Embryonic facial prominence (tissue), 1 donor: ENCODE measurements at regions not wholly inside any gene's neighbourhood (a gene's known extent, or its start where the extent isn't known, plus 50 kb on each side); places are given as distances from the start of the nearest gene placed in this dataset.

ENCODE experiments used
- DNase-seq: peaks from one replicate; pipeline ENCODE4 v3.0.0-alpha.2; 2016; ENCODE audit errors: extremely low spot score

DNA sequence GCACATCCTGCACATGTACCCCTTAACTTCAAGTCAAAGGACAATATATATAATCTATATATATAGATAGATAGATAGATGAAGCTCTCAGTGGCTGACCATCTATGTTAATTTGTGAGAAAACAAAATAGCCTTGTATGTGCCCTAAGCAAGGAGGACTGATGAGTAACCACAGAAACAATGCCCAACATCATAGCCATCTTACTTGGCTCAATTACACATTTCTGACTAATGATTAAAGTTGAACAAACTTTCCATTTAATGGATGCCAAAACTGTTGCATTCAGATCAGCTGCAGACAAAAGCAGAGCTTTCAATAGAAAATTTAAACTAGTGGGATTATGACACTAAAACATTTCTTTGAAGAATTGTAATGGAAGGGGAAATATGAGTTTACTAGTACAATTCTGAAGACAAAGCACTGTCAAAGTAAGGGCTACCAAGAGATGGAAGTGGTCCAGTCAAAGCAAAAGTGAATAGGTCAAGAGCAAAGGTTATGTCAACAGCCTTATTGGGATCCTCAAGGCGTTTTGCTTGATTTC, 1188.2 kb upstream of the RAG2 start:
- no peak for DNase-seq

DNA sequence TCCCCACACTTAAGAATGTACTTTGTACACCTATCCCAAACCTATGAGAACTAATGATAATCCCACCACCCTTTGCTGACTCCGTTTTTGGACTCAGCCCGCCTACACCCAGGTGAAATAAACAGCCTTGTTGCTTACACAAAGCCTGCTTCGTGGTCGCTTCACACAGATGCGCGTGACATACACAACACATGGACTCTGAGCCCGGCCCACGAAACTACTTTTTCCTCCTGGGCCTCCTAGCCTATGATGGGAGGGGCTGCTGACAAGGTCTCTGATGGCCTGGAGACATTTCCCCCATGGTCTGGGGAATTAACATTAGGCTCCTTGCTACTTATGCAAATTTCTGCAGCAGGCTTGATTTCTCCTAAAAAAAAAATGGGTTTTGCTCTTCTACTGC, 1176.4 kb upstream of the RAG2 start:
- no peak for DNase-seq

- no peak for DNase-seq
These were observed 1172.1 kb upstream of the RAG2 start for GRCh38 chr11:37770145-37770544.

GRCh38 chr11:37762079-37762478, 1164.0 kb upstream of the RAG2 start:
- DNase-seq, result no peak

DNA sequence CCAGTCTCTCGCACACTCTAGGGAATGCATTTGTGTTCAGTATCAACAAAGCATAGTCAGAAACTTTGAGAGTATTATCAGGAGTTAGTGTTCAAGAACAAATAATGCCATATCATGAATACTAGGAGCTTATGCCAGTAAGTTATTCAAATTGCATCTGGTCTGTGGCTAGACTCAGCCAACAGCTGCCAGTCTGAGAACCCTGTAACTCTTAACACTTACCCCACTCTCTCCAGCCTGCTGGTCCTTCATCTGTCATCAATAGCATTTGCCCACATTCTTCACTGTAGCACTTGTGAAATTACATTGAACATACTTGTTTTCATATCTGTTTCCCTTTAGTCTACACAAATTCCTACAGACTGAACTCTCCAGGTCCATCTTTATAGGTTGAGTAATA, 1157.5 kb upstream of the RAG2 start:
- DNase-seq, result no peak

- DNase-seq, result no peak
These were observed 1150.6 kb upstream of the RAG2 start for GRCh38 chr11:37748641-37749040.

- DNase-seq, result no peak
These were observed 1149.1 kb upstream of the RAG2 start for GRCh38 chr11:37747121-37747520.

DNA sequence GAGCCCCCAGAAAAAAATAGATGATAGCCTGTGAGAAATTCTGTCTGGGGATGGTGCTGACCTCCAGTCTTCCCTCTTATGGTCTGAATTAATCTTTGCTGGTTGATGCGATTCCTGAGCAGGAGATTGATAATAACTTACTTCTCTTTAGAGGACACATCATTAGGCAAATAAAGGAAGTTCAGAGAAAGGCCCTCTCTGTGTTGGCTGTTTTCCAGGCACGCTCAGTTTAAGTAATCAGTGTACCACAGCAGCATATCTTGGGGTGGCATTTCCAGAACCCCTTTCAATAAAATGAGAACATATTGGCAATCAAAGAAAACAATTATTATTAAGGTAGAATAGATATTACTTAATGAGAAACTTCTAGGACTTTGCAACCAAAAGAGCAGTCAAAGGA, 1129.3 kb upstream of the RAG2 start:
- DNase-seq, result no peak

GRCh38 chr11:37724315-37724714, 1126.3 kb upstream of the RAG2 start:
- no peak for DNase-seq

DNA sequence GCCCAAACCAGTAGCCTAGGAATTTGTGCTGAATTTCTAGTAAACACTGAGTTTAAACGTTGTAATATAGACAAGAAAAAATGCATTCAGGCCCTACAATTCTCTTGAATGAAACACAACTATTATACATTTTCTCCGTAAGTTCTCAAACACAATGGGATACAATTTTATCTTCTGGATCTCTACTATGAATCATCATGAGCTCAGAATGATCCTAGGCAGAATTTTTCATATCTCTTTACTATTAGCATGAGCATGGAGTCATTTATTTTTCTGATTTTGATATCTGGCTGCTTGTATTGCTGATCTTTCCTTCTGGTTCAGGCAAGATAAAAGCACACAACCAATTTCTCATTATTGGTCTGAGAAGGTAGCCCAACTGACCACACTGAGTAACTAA, 1123.4 kb upstream of the RAG2 start:
- no peak for DNase-seq

DNA sequence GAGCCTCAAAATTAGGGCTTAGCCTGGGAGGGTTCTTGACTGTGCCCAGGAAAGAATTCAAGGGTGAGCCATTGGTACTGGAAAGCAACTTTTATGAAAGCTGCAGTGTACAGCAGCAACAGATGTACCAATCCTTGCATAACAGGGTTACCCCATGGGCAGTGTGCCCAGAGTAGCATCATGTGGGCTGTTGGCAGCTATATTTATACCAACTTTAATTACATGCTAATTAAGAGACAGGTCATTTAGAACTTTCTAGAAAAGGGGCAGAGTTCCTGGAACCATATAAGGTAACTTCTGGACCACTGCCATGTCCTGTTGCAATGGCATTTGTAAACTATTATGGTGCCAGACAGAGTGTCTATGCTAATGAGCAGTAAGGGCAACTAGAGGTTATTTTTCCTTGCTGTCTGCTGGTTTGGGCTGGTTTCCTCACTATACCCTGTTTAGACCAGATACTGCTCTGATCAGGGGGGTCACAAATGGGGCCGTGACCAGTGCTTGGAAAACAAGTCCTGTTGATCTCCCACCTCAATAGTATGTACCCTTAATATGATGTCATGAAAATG, 1120.5 kb upstream of the RAG2 start:
- no peak for DNase-seq

- no peak for DNase-seq
These were observed 1114.2 kb upstream of the RAG2 start for GRCh38 chr11:37712251-37712650.

GRCh38 chr11:37710031-37710430, 1112.0 kb upstream of the RAG2 start:
- DNase-seq, result no peak

- no peak for DNase-seq
These were observed 1106.8 kb upstream of the RAG2 start for GRCh38 chr11:37704791-37705190.

GRCh38 chr11:37699644-37700043, 1101.6 kb upstream of the RAG2 start:
- no peak for DNase-seq

DNA sequence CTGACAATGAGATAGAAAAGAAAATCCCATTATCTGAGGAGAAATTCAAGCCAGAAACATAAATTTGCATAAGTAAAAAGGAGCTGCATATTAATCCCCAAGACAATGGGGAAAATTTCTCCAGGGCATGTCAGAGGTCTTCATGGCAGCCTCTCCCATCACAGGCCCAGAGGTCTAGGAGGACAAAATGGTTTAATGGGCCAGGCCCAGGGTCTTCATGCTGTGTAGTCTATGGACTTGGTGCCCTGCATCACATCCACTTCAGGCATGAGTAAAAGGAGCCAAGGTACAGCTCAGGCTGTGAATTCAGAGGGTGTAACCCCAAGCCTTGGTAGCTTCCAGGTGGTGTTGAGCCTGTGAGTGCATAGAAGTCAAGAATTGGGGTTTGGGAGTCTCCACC, 1097.2 kb upstream of the RAG2 start:
- DNase-seq, result no peak

DNA sequence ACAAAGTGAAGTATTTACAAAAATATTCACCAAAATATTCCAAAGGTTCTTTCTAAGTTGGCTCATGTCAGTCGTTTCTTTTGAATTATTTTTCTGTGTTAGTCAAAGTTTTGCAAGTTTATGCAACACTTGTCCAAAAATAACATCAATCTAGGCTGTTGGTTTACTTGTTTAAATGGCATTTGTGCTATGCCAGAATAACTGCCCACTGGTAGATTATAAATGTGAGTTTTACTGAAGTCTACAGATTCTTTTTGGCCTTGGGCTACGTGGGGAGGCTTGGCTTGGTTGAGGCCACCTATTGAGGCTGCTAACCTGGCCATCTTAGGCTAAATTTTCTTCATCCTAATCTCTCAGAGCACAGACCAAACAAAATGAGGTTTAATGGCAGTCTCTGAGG, 1091.9 kb upstream of the RAG2 start:
- DNase-seq, result no peak

- no peak for DNase-seq
These were observed 1090.4 kb upstream of the RAG2 start for GRCh38 chr11:37688456-37688855.

DNA sequence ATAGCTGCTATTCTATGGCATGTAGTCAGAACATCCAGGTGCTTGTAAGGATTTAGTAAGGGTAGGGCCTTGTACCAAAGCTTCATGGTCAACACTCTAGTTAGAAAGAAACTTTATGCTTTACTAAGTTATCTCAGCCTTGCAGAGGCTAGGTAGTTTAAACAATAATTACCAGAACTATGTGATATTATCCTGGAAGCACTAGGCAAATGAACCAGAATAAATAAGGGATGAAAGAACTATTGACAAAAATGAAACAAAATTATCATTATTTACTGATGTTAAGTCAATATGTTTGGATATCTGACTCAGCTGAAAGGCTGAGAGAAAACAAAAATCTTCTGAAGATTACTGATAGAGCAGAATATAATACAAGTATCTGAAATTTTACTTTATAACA, 1089.1 kb upstream of the RAG2 start:
- no peak for DNase-seq

GRCh38 chr11:37671321-37671720, 1073.3 kb upstream of the RAG2 start:
- no peak for DNase-seq

- DNase-seq, result no peak
These were observed 1068.9 kb upstream of the RAG2 start for GRCh38 chr11:37666960-37667359.

DNA sequence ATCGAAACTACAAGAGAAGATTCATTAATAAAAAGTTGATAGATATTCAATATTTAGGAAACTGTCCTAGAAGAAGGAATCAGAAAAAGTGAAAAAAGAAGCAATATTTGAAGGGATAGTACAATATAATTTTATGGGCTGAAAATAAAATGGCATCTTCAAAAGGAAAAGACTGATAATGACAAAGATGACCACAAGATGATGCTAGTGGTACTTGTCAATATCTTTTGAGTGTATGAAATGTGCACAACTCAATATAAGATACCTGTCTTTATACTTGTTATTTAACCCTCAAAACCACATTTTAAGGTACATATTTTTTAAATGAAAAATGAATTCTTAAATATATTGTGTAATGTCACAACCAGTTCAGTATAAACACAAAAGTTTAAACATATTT, 1059.6 kb upstream of the RAG2 start:
- DNase-seq, result no peak

DNA sequence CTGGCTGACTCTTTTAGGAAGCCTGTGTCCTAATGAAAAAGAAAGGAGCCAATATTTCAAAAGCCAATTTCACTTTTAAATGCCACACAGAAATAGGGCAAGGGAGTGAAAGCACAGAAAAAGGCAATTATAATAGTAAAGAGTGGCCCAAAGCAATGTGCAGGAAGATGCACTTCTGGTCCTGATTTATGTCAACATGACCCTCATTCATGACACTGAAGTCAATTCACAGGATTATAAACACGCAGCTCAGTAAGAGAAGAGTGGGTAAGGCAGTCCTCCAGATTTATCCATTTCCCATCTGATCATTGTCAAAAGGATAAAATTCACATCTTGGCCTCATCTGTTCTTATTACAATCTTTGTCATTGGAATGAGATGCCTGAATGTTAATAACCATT, 1049.7 kb upstream of the RAG2 start:
- DNase-seq, result no peak

GRCh38 chr11:37643968-37644367, 1045.9 kb upstream of the RAG2 start:
- no peak for DNase-seq
